Neural progenitor cell (in vitro differentiated cells): ENCODE measurements at regions not wholly inside any gene's neighbourhood (a gene's known extent, or its start where the extent isn't known, plus 50 kb on each side); places are given as distances from the start of the nearest gene placed in this dataset.
A peak's percentile ranks its signal among the peaks of the same experiment; 100 is the strongest.

Experiments used
- DNase-seq: peaks from one replicate; pipeline ENCODE4 v3.0.0-alpha.2; 2016; ENCODE audit warnings: low spot score
- H2AFZ ChIP-seq: fragments of 200-600 bp; sonication (generic); replicated peaks from 2 replicates; pipeline ENCODE4 v1.6.1; 2016; ENCODE audit warnings: antibody characterized with exemption
- H3F3A ChIP-seq: fragments of 200-600 bp; sonication (generic); 2 replicates; pipeline ENCODE4 v1.6.1; 2016; ENCODE audit warnings: antibody characterized with exemption, low read depth
- H3K27ac ChIP-seq: fragments of 200-600 bp; sonication (generic); 2 replicates; pipeline ENCODE4 v1.5.1; 2016; ENCODE audit warnings: mild to moderate bottlenecking
- H3K27me3 ChIP-seq: fragments of 200-600 bp; sonication (generic); 2 replicates; pipeline ENCODE4 v1.6.1; 2016; ENCODE audit warnings: mild to moderate bottlenecking, moderate library complexity
- H3K36me3 ChIP-seq: fragments of 200-600 bp; sonication (generic); 2 replicates; pipeline ENCODE4 v1.5.1; 2016
- H3K4me1 ChIP-seq: fragments of 200-600 bp; sonication (generic); 2 replicates; pipeline ENCODE4 v1.6.1; 2016; ENCODE audit warnings: mixed run types
- H3K4me2 ChIP-seq: fragments of 200-600 bp; sonication (generic); 2 replicates; pipeline ENCODE4 v1.6.1; 2016
- H3K4me3 ChIP-seq: fragments of 200-600 bp; sonication (generic); 2 replicates; pipeline ENCODE4 v1.5.1; 2016
- H3K79me2 ChIP-seq: fragments of 200-600 bp; sonication (generic); 2 replicates; pipeline ENCODE4 v1.6.1; 2016; ENCODE audit warnings: low read depth
- H3K9ac ChIP-seq: fragments of 200-600 bp; sonication (generic); 2 replicates; pipeline ENCODE4 v1.6.1; 2016
- H3K9me3 ChIP-seq: fragments of 200-600 bp; sonication (generic); 2 replicates; pipeline ENCODE4 v1.5.1; 2016; ENCODE audit warnings: low read depth
- H4K20me1 ChIP-seq: fragments of 200-600 bp; sonication (generic); 2 replicates; pipeline ENCODE4 v1.6.1; 2016; ENCODE audit warnings: low read depth
- H3K27ac Mint-ChIP-seq: 3 replicates; pipeline ENCODE4 v1.8.0; 2021; ENCODE audit warnings: mixed read lengths
- H3K27me3 Mint-ChIP-seq: 2 replicates; pipeline ENCODE4 v1.8.0; 2022; ENCODE audit warnings: low read depth, mild to moderate bottlenecking, inconsistent platforms, moderate library complexity, mixed read lengths; ENCODE audit not compliant: insufficient read depth
- H3K36me3 Mint-ChIP-seq: 3 replicates; pipeline ENCODE4 v1.8.0; 2021; ENCODE audit warnings: mixed read lengths
- H3K4me1 Mint-ChIP-seq: 3 replicates; pipeline ENCODE4 v1.8.0; 2021; ENCODE audit warnings: mixed read lengths
- H3K4me3 Mint-ChIP-seq: 3 replicates; pipeline ENCODE4 v1.8.0; 2021; ENCODE audit warnings: mild to moderate bottlenecking, moderate library complexity, mixed read lengths
- H3K9me3 Mint-ChIP-seq: 3 replicates; pipeline ENCODE4 v1.8.0; 2020; ENCODE audit warnings: mixed read lengths
- CTCF ChIP-seq: fragments of 200-600 bp; sonication (generic); IDR thresholded peaks from 2 replicates; pipeline ENCODE4 v1.5.1; 2017; ENCODE audit warnings: antibody characterized with exemption, mild to moderate bottlenecking
- EZH2 ChIP-seq: fragments of 200-600 bp; sonication (generic); IDR thresholded peaks from 2 replicates; pipeline ENCODE4 v1.6.1; 2017; ENCODE audit warnings: antibody characterized with exemption, mild to moderate bottlenecking, moderate library complexity
- EZH2phosphoT487 ChIP-seq: fragments of 200-600 bp; sonication (generic); IDR thresholded peaks from 2 replicates; pipeline ENCODE4 v1.6.1; 2017; ENCODE audit warnings: antibody characterized with exemption

- Mint-ChIP-seq H3K9me3 (peaks cover 8% of the 10 kb centered on the region), H3K4me1 (peaks cover 10% of the 10 kb centered on the region), H3K4me3 (no peak overlapping the region), H3K36me3 (no peaks in the 10 kb centered on the region), H3K27ac (no peak overlapping the region), H3K27me3 (no peaks in the 10 kb centered on the region)
- Histone ChIP-seq H3K4me1 (peaks cover 11% of the 10 kb centered on the region), H3K79me2 (no peaks in the 10 kb centered on the region), H3K9me3 (no peaks in the 10 kb centered on the region), H3K27ac (no peak overlapping the region), H4K20me1 (no peaks in the 10 kb centered on the region), H3K4me2 (no peak overlapping the region), H3K4me3 (no peak overlapping the region), H3K36me3 (no peaks in the 10 kb centered on the region), H2AFZ (no peak overlapping the region), H3K27me3 (no peaks in the 10 kb centered on the region), H3F3A (peaks cover 8% of the 10 kb centered on the region), H3K9ac (no peak overlapping the region)
- TF ChIP-seq CTCF: no peak
- no peak for TF ChIP-seq EZH2
- TF ChIP-seq EZH2phosphoT487: no peak
- DNase-seq: no peak
Observed at GRCh38 chr6:163672710-163673109, 258.2 kb downstream of the QKI start.

- Histone ChIP-seq H4K20me1 (no peaks in the 10 kb centered on the region), H3K4me3 (no peak overlapping the region), H3K4me2 (no peak overlapping the region), H2AFZ (no peak overlapping the region), H3K79me2 (no peaks in the 10 kb centered on the region), H3K9ac (no peak overlapping the region), H3K9me3 (no peaks in the 10 kb centered on the region), H3K27me3 (no peaks in the 10 kb centered on the region), H3K27ac (no peak overlapping the region), H3K4me1 (peaks cover 11% of the 10 kb centered on the region), H3F3A (peaks cover 8% of the 10 kb centered on the region), H3K36me3 (no peaks in the 10 kb centered on the region)
- H3K27me3 Mint-ChIP-seq: no peaks in the 10 kb centered on the region
- no peak overlapping the region for H3K4me3 Mint-ChIP-seq
- TF ChIP-seq CTCF (no peak), EZH2 (no peak), EZH2phosphoT487 (no peak)
- H3K4me1 Mint-ChIP-seq: peaks cover 13% of the 10 kb centered on the region
- no peaks in the 10 kb centered on the region for H3K36me3 Mint-ChIP-seq
- DNase-seq: no peak
- peaks cover 8% of the 10 kb centered on the region for H3K9me3 Mint-ChIP-seq
- no peak overlapping the region for H3K27ac Mint-ChIP-seq
Observed at GRCh38 chr6:163671791-163672190, 257.3 kb downstream of the QKI start.

- Mint-ChIP-seq H3K4me3 (no peak overlapping the region), H3K4me1 (peaks cover 13% of the 10 kb centered on the region), H3K27ac (no peak overlapping the region), H3K9me3 (peaks cover 8% of the 10 kb centered on the region), H3K27me3 (no peaks in the 10 kb centered on the region), H3K36me3 (no peaks in the 10 kb centered on the region)
- H3K27me3 ChIP-seq: no peaks in the 10 kb centered on the region
- DNase-seq: no peak
- no peak overlapping the region for H2AFZ ChIP-seq
- TF ChIP-seq EZH2 (no peak), CTCF (no peak)
- H3K79me2 ChIP-seq: no peaks in the 10 kb centered on the region
- no peak overlapping the region for H3K4me3 ChIP-seq
- H3K4me2 ChIP-seq: no peak overlapping the region
- H3F3A ChIP-seq: peaks cover 8% of the 10 kb centered on the region
- H3K9me3 ChIP-seq: no peaks in the 10 kb centered on the region
- no peak overlapping the region for H3K9ac ChIP-seq
- H4K20me1 ChIP-seq: no peaks in the 10 kb centered on the region
- peaks cover 11% of the 10 kb centered on the region for H3K4me1 ChIP-seq
- H3K27ac ChIP-seq: no peak overlapping the region
- no peaks in the 10 kb centered on the region for H3K36me3 ChIP-seq
Observed at GRCh38 chr6:163671355-163671754, 256.8 kb downstream of the QKI start.

- no peak overlapping the region for H2AFZ ChIP-seq
- H3K4me1 Mint-ChIP-seq: peaks cover 13% of the 10 kb centered on the region
Observed at GRCh38 chr6:163670336-163670735, 255.8 kb downstream of the QKI start.

More at GRCh38 chr6:163670336-163670735, 255.8 kb downstream of the QKI start:
- no peaks in the 10 kb centered on the region for H3K27me3 ChIP-seq
- no peak overlapping the region for H3K9ac ChIP-seq
- no peak overlapping the region for H3K4me3 ChIP-seq
- no peak overlapping the region for H3K4me2 ChIP-seq
- no peaks in the 10 kb centered on the region for H3K36me3 ChIP-seq
- no peak overlapping the region for H3K4me3 Mint-ChIP-seq
- peaks cover 11% of the 10 kb centered on the region for H3K4me1 ChIP-seq
- H3F3A ChIP-seq: peaks cover 8% of the 10 kb centered on the region
- H4K20me1 ChIP-seq: no peaks in the 10 kb centered on the region
- H3K9me3 Mint-ChIP-seq: peaks cover 8% of the 10 kb centered on the region
- H3K36me3 Mint-ChIP-seq: no peaks in the 10 kb centered on the region
- DNase-seq: peak; percentile 15
- TF ChIP-seq EZH2 (no peak), CTCF (no peak), EZH2phosphoT487 (no peak)
- H3K27me3 Mint-ChIP-seq: no peaks in the 10 kb centered on the region
- H3K27ac Mint-ChIP-seq: no peak overlapping the region
- H3K27ac ChIP-seq: no peak overlapping the region
- H3K79me2 ChIP-seq: no peaks in the 10 kb centered on the region
- H3K9me3 ChIP-seq: no peaks in the 10 kb centered on the region
